H1 (cell line): ENCODE measurements at regions not wholly inside any gene's neighbourhood (a gene's known extent, or its start where the extent isn't known, plus 50 kb on each side); places are given as distances from the start of the nearest gene placed in this dataset.
A peak's percentile ranks its signal among the peaks of the same experiment; 100 is the strongest.

Source experiments
- CTCF ChIA-PET: fragments of 300-600 bp; sonication (Branson Sonifier 250); formaldehyde crosslinking; loops from one replicate; lab custom pipeline; 2021; ENCODE audit not compliant: partially characterized antibody; lab: Charles Lee
- POLR2A ChIA-PET: fragments of 300-600 bp; sonication (Branson Sonifier 250); formaldehyde crosslinking; loops from one replicate; lab custom pipeline; 2021; ENCODE audit warnings: inconsistent platforms; ENCODE audit not compliant: partially characterized antibody; lab: Charles Lee
- DNase-seq, 2 experiments: peaks; one replicate each; pipeline versions ENCODE4 v3.0.0 to v3.0.0-alpha.2; 2010 to 2022; ENCODE audit warnings: low spot score in 2 of 2, low read depth in 1 of 2, mixed read lengths in 1 of 2
- FAIRE-seq: peaks from 2 replicates; lab custom pipeline; 2011; peaks lifted over from hg19 to GRCh38; lab: Jason Lieb, UNC
- H2AFZ ChIP-seq: 2 replicates; pipeline ENCODE4 v1.8.1; 2012; ENCODE audit warnings: low read length, inconsistent platforms
- H2AK5ac ChIP-seq: 2 replicates; pipeline ENCODE4 v1.6.1; 2013; ENCODE audit warnings: low read depth, low read length
- H2BK120ac ChIP-seq: replicated peaks from 2 replicates; pipeline ENCODE3; 2013; ENCODE audit warnings: low read depth, low read length, inconsistent platforms
- H2BK12ac ChIP-seq: 2 replicates; pipeline ENCODE4 v1.6.1; 2013; ENCODE audit warnings: low read depth, low read length
- H2BK15ac ChIP-seq: 2 replicates; pipeline ENCODE4 v1.6.1; 2013; ENCODE audit warnings: low read length
- H2BK20ac ChIP-seq: 2 replicates; pipeline ENCODE4 v1.6.1; 2013; ENCODE audit warnings: low read length
- H2BK5ac ChIP-seq: 2 replicates; pipeline ENCODE4 v1.6.1; 2013; ENCODE audit warnings: low read depth, low read length
- H3K14ac ChIP-seq: 2 replicates; pipeline ENCODE4 v1.6.1; 2013; ENCODE audit warnings: inconsistent platforms; ENCODE audit not compliant: insufficient read length
- H3K18ac ChIP-seq: 2 replicates; pipeline ENCODE4 v1.6.1; 2013; ENCODE audit warnings: low read length; ENCODE audit errors: extremely low read depth
- H3K23ac ChIP-seq: 2 replicates; pipeline ENCODE4 v1.6.1; 2013; ENCODE audit warnings: inconsistent platforms; ENCODE audit not compliant: insufficient read length
- H3K23me2 ChIP-seq: 2 replicates; pipeline ENCODE4 v1.6.1; 2013; ENCODE audit warnings: low read depth, low read length
- H3K27ac ChIP-seq: 2 replicates; pipeline ENCODE4 v1.6.1; 2011; ENCODE audit warnings: low read depth, low read length, inconsistent platforms
- H3K27me3 ChIP-seq, 4 experiments: replicated peaks in 1 of 4; 1 replicate in 1 of 4; 2 replicates in 3 of 4; pipeline versions ENCODE4 v1.6.1 to v1.8.1; 2011 to 2013; ENCODE audit warnings: low read length in 3 of 4, mild to moderate bottlenecking in 3 of 4, inconsistent platforms in 2 of 4, mixed read lengths in 2 of 4, moderate library complexity in 1 of 4; ENCODE audit not compliant: control insufficient read depth in 3 of 4, insufficient read depth in 3 of 4; ENCODE audit errors: extremely low read depth in 1 of 4
- H3K36me3 ChIP-seq, 4 experiments: 2 replicates each; pipeline versions ENCODE4 v1.6.1 to v1.8.1; 2011 to 2013; ENCODE audit warnings: mild to moderate bottlenecking in 4 of 4, low read length in 3 of 4, moderate library complexity in 2 of 4, control low read depth in 1 of 4, inconsistent platforms in 1 of 4; ENCODE audit not compliant: insufficient read depth in 4 of 4, control insufficient read depth in 2 of 4
- H3K4ac ChIP-seq: replicated peaks from 2 replicates; pipeline ENCODE3; 2013; ENCODE audit warnings: low read length, low read depth, mixed read lengths, inconsistent platforms; ENCODE audit not compliant: insufficient read length
- H3K4me1 ChIP-seq, 4 experiments: replicated peaks in 1 of 4; 1 replicate in 1 of 4; 2 replicates in 3 of 4; pipeline versions ENCODE4 v1.6.1 to v1.8.1; 2011 to 2013; ENCODE audit warnings: low read length in 3 of 4, inconsistent platforms in 2 of 4, mixed read lengths in 1 of 4; ENCODE audit not compliant: insufficient read depth in 4 of 4, control insufficient read depth in 3 of 4
- H3K4me2 ChIP-seq, 2 experiments: 2 replicates each; pipeline versions ENCODE4 v1.6.1 to v1.8.1; 2011 to 2013; ENCODE audit warnings: low read depth in 2 of 2, low read length in 2 of 2, control low read depth in 1 of 2, inconsistent platforms in 1 of 2, mild to moderate bottlenecking in 1 of 2; ENCODE audit not compliant: insufficient read depth in 1 of 2
- H3K4me3 ChIP-seq, 4 experiments: fragments of 200-600, 300-600 bp in 1 of 4; sonication (generic), shearing (Covaris generic), sonication (Bioruptor Twin) in 1 of 4; 2 replicates each; pipeline versions ENCODE4 v1.5.1 to v1.8.1; 2011 to 2016; ENCODE audit warnings: low read length in 4 of 4, low read depth in 3 of 4, control low read depth in 2 of 4, inconsistent platforms in 2 of 4, mild to moderate bottlenecking in 2 of 4, mixed read lengths in 1 of 4, moderate library complexity in 1 of 4; ENCODE audit not compliant: insufficient read depth in 2 of 4; ENCODE audit errors: extremely low read depth in 1 of 4
- H3K56ac ChIP-seq: replicated peaks from 2 replicates; pipeline ENCODE3; 2013; ENCODE audit warnings: low read depth, mild to moderate bottlenecking, mixed read lengths, low read length, inconsistent platforms; ENCODE audit not compliant: insufficient read length
- H3K79me1 ChIP-seq: 2 replicates; pipeline ENCODE4 v1.6.1; 2013; ENCODE audit warnings: low read depth, low read length, control low read depth
- H3K79me2 ChIP-seq, 2 experiments: 2 replicates each; pipeline versions ENCODE4 v1.6.1 to v1.8.1; 2012 to 2013; ENCODE audit warnings: low read length in 2 of 2, mild to moderate bottlenecking in 2 of 2, inconsistent platforms in 1 of 2; ENCODE audit not compliant: insufficient read depth in 2 of 2, control insufficient read depth in 1 of 2
- H3K9ac ChIP-seq, 4 experiments: replicated peaks in 1 of 4; 1 replicate in 1 of 4; 2 replicates in 3 of 4; pipeline versions ENCODE4 v1.6.1 to v1.8.1; 2011 to 2013; ENCODE audit warnings: low read depth in 3 of 4, low read length in 3 of 4, control low read depth in 2 of 4, mild to moderate bottlenecking in 2 of 4, moderate library complexity in 2 of 4, inconsistent platforms in 1 of 4; ENCODE audit errors: extremely low read depth in 1 of 4
- H3K9me3 ChIP-seq, 2 experiments: 2 replicates each; pipeline versions ENCODE4 v1.6.1 to v1.8.1; 2012 to 2013; ENCODE audit warnings: mild to moderate bottlenecking in 2 of 2, moderate library complexity in 2 of 2, control low read depth in 1 of 2, inconsistent platforms in 1 of 2, low read depth in 1 of 2, low read length in 1 of 2, mixed read lengths in 1 of 2; ENCODE audit not compliant: insufficient read depth in 2 of 2
- H4K20me1 ChIP-seq, 2 experiments: replicated peaks in 1 of 2; 2 replicates each; pipeline versions ENCODE3 to v1.8.1; 2011 to 2013; ENCODE audit warnings: inconsistent platforms in 2 of 2, low read length in 2 of 2, mild to moderate bottlenecking in 1 of 2; ENCODE audit not compliant: insufficient read depth in 2 of 2, control insufficient read depth in 1 of 2
- H4K5ac ChIP-seq: 2 replicates; pipeline ENCODE4 v1.6.1; 2013; ENCODE audit warnings: low read length, low read depth, mixed read lengths, inconsistent platforms; ENCODE audit not compliant: insufficient read length
- H4K8ac ChIP-seq: 2 replicates; pipeline ENCODE4 v1.8.0; 2013; ENCODE audit warnings: mild to moderate bottlenecking, moderate library complexity, low read length, inconsistent platforms; ENCODE audit not compliant: insufficient read depth; ENCODE audit errors: extremely low read depth
- H4K91ac ChIP-seq: replicated peaks from 2 replicates; pipeline ENCODE3; 2013; ENCODE audit warnings: low read length, mixed read lengths, inconsistent platforms; ENCODE audit not compliant: insufficient read length
- EP300 ChIP-seq, 2 experiments: IDR thresholded peaks; 1 replicate in 1 of 2; 2 replicates in 1 of 2; pipeline ENCODE4 v1.6.1; 2011 to 2012; ENCODE audit warnings: low read depth in 2 of 2, low read length in 2 of 2, mild to moderate bottlenecking in 2 of 2, borderline replicate concordance in 1 of 2, inconsistent platforms in 1 of 2, moderate library complexity in 1 of 2
- GABPA ChIP-seq: IDR thresholded peaks from 2 replicates; pipeline ENCODE4 v1.6.1; 2011; ENCODE audit warnings: mild to moderate bottlenecking, low read length, moderate library complexity, borderline replicate concordance; ENCODE audit not compliant: insufficient read depth
- HDAC6 ChIP-seq: IDR thresholded peaks from one replicate; pipeline ENCODE4 v1.7.1; 2012; ENCODE audit warnings: low read depth, mild to moderate bottlenecking, inconsistent platforms, low read length, moderate library complexity
- KDM5A ChIP-seq: fragments of 200-600 bp; IDR thresholded peaks from 2 replicates; pipeline ENCODE4 v1.7.1; 2012; ENCODE audit warnings: mild to moderate bottlenecking, low read length, inconsistent platforms, mixed read lengths
- MAFK ChIP-seq: IDR thresholded peaks from 2 replicates; pipeline ENCODE4 v1.6.1; 2012; ENCODE audit warnings: low read depth, mild to moderate bottlenecking, improper control_type of control experiment, low read length
- WGBS, 2 experiments: shearing (Covaris generic) in 1 of 2; methylation state at CpG; one replicate each; pipeline versions ENCODE4 v1.1.6 to v1.1.7; 2013 to 2015; ENCODE audit warnings: low lambda C conversion rate in 2 of 2, mixed read lengths in 2 of 2, inconsistent platforms in 1 of 2, low coverage in 1 of 2, missing lambda C conversion rate in 1 of 2; ENCODE audit not compliant: insufficient replicate concordance in 2 of 2, insufficient coverage in 1 of 2, insufficient read length in 1 of 2; ENCODE audit errors: extremely low coverage in 1 of 2, missing lambda C conversion rate in 1 of 2; 5-methylcytosine and 5-hydroxymethylcytosine counted together

DNA sequence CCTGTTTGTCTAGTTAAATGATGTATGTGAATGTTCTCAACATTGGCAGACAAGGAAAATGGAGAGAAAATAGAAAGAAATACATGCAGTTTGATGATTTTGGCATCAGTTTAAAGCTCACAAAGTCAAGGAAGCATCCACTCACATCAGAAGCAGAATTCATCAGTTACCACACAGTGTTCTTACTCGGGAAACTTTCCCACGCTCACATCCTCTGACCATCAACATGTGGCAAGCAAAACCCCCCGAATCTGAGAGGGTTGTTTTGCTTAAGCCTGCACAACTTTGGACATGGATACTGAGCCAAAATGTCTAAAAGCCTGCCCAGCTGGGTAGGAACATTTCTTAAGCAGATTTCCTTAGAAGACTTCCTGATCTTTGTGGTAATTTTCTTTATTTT lies 407.6 kb downstream of the ANKRD50 start:
- no peak overlapping the region for H2AK5ac ChIP-seq
- H3K56ac ChIP-seq = no peak overlapping the region
- H3K23me2 ChIP-seq = no peaks in the 10 kb centered on the region
- H2BK15ac ChIP-seq = no peak overlapping the region
- no peak overlapping the region for H3K23ac ChIP-seq
- no peak overlapping the region for H2BK20ac ChIP-seq
- ChIA-PET CTCF (interaction anchor here (1.1 kb wide), 1 partner anchor 18 kb away, joined by 3 read pairs; no protein-coding TSS in a partner anchor), POLR2A (no interaction called here)
- H3K4me3 ChIP-seq = no peak overlapping the region
- H2BK5ac ChIP-seq = no peak overlapping the region
- H2BK12ac ChIP-seq = no peak overlapping the region
- H2BK120ac ChIP-seq = no peak overlapping the region
- H4K5ac ChIP-seq = no peak overlapping the region
- H4K20me1 ChIP-seq = no peaks in the 10 kb centered on the region
- H4K91ac ChIP-seq = no peak overlapping the region
- H3K27ac ChIP-seq = no peak overlapping the region
- no peak overlapping the region for H3K9ac ChIP-seq
- no peak overlapping the region for H3K14ac ChIP-seq
- WGBS, 2 experiments = 93% methylated on average over 3 of the region's 3 CpGs; no CpG with 5 or more reads in 1 of the 2 experiments
- H3K79me1 ChIP-seq = no peaks in the 10 kb centered on the region
- peaks cover 0 to 3% (median 0%) of the 10 kb centered on the region in 4 experiments; a peak in 2 of 7 replicates for H3K4me1 ChIP-seq
- no peak overlapping the region for H4K8ac ChIP-seq
- no peak for DNase-seq
- no peak overlapping the region for H3K4ac ChIP-seq
- H3K36me3 ChIP-seq = no peaks in the 10 kb centered on the region
- H3K9me3 ChIP-seq = no peaks in the 10 kb centered on the region
- peak overlapping the region; percentile 68; the same call in 1 of the 2 replicates for H2AFZ ChIP-seq
- H3K27me3 ChIP-seq = no peaks in the 10 kb centered on the region
- H3K4me2 ChIP-seq = no peak overlapping the region
- H3K18ac ChIP-seq = no peak overlapping the region
- H3K79me2 ChIP-seq = no peaks in the 10 kb centered on the region
- no peak for FAIRE-seq
- no peak for TF ChIP-seq MAFK
- no peak for TF ChIP-seq GABPA
- no peak for TF ChIP-seq EP300 (IDR thresholded peaks at IDR 0.05; ENCODE audit: borderline replicate concordance in 1 of 2, low read depth in 2 of 2, low read length in 2 of 2)
- TF ChIP-seq HDAC6 = no peak
- no peak for TF ChIP-seq KDM5A
